ENCODE measurements at regions not wholly inside any gene's neighbourhood (a gene's known extent, or its start where the extent isn't known, plus 50 kb on each side); places are given as distances from the start of the nearest gene placed in this dataset.

- Histone ChIP-seq H3K4me1 (ENCODE audit: control insufficient read depth, insufficient read depth, low read length) (no peaks in the 10 kb centered on the region), H3K27ac (ENCODE audit: extremely low read depth, low read depth, low read length) (no peak overlapping the region), H3K36me3 (ENCODE audit: control insufficient read depth in 2 of 2, insufficient read depth in 1 of 2, low read length in 2 of 2) (no peaks in the 10 kb centered on the region), H3K9me3 (ENCODE audit: control insufficient read depth, insufficient read depth, low read depth, low read length) (no peaks in the 10 kb centered on the region), H3K4me3 (ENCODE audit: low read depth, low read length) (no peak overlapping the region)
- POLR2A ChIA-PET: no interaction called here
- TF ChIP-seq BCL6B (tag by site-specific recombination; IDR thresholded peaks at IDR 0.05) (no peak), ZBTB8A (tag by site-specific recombination; IDR thresholded peaks at IDR 0.05) (no peak), PBX3 (CRISPR knock-in tag; IDR thresholded peaks at IDR 0.05) (no peak), ZNF16 (tag by site-specific recombination; IDR thresholded peaks at IDR 0.05; ENCODE audit: low read depth) (no peak), TCF7L2 (IDR thresholded peaks at IDR 0.05; ENCODE audit: borderline replicate concordance, low read depth, low read length) (no peak), ZNF623 (tag by site-specific recombination; IDR thresholded peaks at IDR 0.05) (no peak), ZNF23 (tag by site-specific recombination; IDR thresholded peaks at IDR 0.05; ENCODE audit: borderline replicate concordance) (no peak), ZNF121 (tag by site-specific recombination; IDR thresholded peaks at IDR 0.05) (no peak), ZNF610 (tag by site-specific recombination; IDR thresholded peaks at IDR 0.05; ENCODE audit: borderline replicate concordance) (no peak), ZNF692 (tag by site-specific recombination; IDR thresholded peaks at IDR 0.05) (no peak), YY1 (tag by site-specific recombination; IDR thresholded peaks at IDR 0.05) (no peak), ZBTB1 (tag by site-specific recombination; IDR thresholded peaks at IDR 0.05) (no peak), ZNF175 (tag by site-specific recombination; IDR thresholded peaks at IDR 0.05) (no peak), ZNF416 (tag by site-specific recombination; IDR thresholded peaks at IDR 0.05) (no peak), ZNF311 (tag by site-specific recombination; IDR thresholded peaks at IDR 0.05; ENCODE audit: borderline replicate concordance) (no peak), ZNF18 (tag by site-specific recombination; IDR thresholded peaks at IDR 0.05) (no peak), KLF8 (tag by site-specific recombination; IDR thresholded peaks at IDR 0.05) (no peak), SP7 (tag by site-specific recombination; IDR thresholded peaks at IDR 0.05) (no peak), ZNF169 (tag by site-specific recombination; IDR thresholded peaks at IDR 0.05) (no peak)
- CTCF ChIA-PET: no interaction called here
Observed at GRCh38 chr2:53247956-53248735, 519.5 kb upstream of the CHAC2 start.

GRCh38 chr2:53243430-53243829 lies 524.2 kb upstream of the CHAC2 start:
- H3K4me1 ChIP-seq (ENCODE audit: control insufficient read depth, insufficient read depth, low read length): no peaks in the 10 kb centered on the region
- no peak overlapping the region for H3K4me3 ChIP-seq (ENCODE audit: low read depth, low read length)
- CTCF ChIA-PET: interaction anchor here (0.7 kb wide), 1 partner anchor 89 kb away, joined by 3 read pairs; no protein-coding TSS in a partner anchor
- no peak overlapping the region for H3K27ac ChIP-seq (ENCODE audit: extremely low read depth, low read depth, low read length)
- no peaks in the 10 kb centered on the region for H3K36me3 ChIP-seq (ENCODE audit: control insufficient read depth in 2 of 2, insufficient read depth in 1 of 2, low read length in 2 of 2)
- no peaks in the 10 kb centered on the region for H3K9me3 ChIP-seq (ENCODE audit: control insufficient read depth, insufficient read depth, low read depth, low read length)
- POLR2A ChIA-PET: no interaction called here
- TF ChIP-seq ZNF692 (tag by site-specific recombination; IDR thresholded peaks at IDR 0.05): no peak
- TF ChIP-seq ZNF184 (tag by site-specific recombination; IDR thresholded peaks at IDR 0.05): no peak
- TF ChIP-seq ZNF2 (tag by site-specific recombination; IDR thresholded peaks at IDR 0.05): no peak
- no peak for TF ChIP-seq HOXD13 (CRISPR knock-in tag; IDR thresholded peaks at IDR 0.05; ENCODE audit: borderline replicate concordance)
- no peak for TF ChIP-seq ZSCAN30 (tag by site-specific recombination; IDR thresholded peaks at IDR 0.05)
- TF ChIP-seq ZNF747 (tag by site-specific recombination; IDR thresholded peaks at IDR 0.05): no peak
- TF ChIP-seq ZNF354C (tag by site-specific recombination; IDR thresholded peaks at IDR 0.05; ENCODE audit: borderline replicate concordance, low read depth): no peak
- no peak for TF ChIP-seq ZNF513 (tag by site-specific recombination; IDR thresholded peaks at IDR 0.05)
- TF ChIP-seq EGR2 (tag by site-specific recombination; IDR thresholded peaks at IDR 0.05; ENCODE audit: low read depth): no peak
- TF ChIP-seq ZNF155 (tag by site-specific recombination; IDR thresholded peaks at IDR 0.05): no peak
- no peak for TF ChIP-seq ZNF610 (tag by site-specific recombination; IDR thresholded peaks at IDR 0.05; ENCODE audit: borderline replicate concordance)
